ENCODE measurements at regions not wholly inside any gene's neighbourhood (a gene's known extent, or its start where the extent isn't known, plus 50 kb on each side); places are given as distances from the start of the nearest gene placed in this dataset.

DNA sequence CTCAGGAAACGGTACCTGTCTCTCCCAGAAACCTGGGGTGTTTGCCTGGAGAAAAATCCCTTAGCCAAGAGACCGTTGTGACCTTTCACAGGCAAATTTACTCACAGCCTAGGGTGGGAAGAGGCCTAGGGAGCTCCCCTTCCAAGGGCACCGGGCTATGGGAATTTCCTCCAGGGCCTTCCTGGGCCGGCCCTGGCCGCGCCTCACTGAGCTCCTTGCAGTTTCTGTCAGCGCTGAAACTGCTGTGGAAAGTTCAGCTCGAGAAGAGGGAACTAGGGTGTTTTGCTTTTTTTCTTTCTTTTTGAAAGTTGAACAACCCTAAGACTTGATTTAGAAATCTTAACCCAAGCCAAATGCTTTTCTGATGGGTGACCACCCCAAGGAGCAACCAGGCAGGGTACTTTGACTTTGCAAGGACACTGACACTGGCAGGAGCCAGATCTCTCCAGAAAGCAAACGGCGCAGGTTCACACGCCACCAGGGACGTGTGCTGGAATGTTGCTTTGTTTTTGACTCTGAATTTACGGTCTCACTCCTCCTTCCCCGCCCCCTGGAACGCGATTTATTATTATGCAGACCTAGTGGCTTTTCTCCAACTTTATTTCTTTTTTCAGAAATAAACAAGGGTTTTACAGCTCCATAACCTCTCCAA is 229.6 kb upstream of the JUN start:
- H3K36me3 ChIP-seq, result no peaks in the 10 kb centered on the region
- H3K9me3 ChIP-seq, result no peaks in the 10 kb centered on the region
- TF ChIP-seq, protein P1, sequence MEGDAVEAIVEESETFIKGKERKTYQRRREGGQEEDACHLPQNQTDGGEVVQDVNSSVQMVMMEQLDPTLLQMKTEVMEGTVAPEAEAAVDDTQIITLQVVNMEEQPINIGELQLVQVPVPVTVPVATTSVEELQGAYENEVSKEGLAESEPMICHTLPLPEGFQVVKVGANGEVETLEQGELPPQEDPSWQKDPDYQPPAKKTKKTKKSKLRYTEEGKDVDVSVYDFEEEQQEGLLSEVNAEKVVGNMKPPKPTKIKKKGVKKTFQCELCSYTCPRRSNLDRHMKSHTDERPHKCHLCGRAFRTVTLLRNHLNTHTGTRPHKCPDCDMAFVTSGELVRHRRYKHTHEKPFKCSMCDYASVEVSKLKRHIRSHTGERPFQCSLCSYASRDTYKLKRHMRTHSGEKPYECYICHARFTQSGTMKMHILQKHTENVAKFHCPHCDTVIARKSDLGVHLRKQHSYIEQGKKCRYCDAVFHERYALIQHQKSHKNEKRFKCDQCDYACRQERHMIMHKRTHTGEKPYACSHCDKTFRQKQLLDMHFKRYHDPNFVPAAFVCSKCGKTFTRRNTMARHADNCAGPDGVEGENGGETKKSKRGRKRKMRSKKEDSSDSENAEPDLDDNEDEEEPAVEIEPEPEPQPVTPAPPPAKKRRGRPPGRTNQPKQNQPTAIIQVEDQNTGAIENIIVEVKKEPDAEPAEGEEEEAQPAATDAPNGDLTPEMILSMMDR (IDR thresholded peaks at IDR 0.05), result peak in 1 of 6 experiments; percentile 29
- TF ChIP-seq POLR2A (IDR thresholded peaks at IDR 0.05), result peak in 1 of 2 donors; percentile 48
- no peak overlapping the region for H3K4me3 ChIP-seq (replicated peaks in 1 of 3)
- peak overlapping the region; percentile 84 to 97 (median 89) for H3K27ac ChIP-seq
- peak; percentile 74 to 79 for DNase-seq
- WGBS, 2 donors, result 7 to 13% methylated on average over 16 of the region's 16 CpGs
- peaks cover 14 to 21% of the 10 kb centered on the region in 2 donors for H3K4me1 ChIP-seq
- no peaks in the 10 kb centered on the region for H3K27me3 ChIP-seq
- intact Hi-C loops (cut with DNase I), result no loop called here

DNA sequence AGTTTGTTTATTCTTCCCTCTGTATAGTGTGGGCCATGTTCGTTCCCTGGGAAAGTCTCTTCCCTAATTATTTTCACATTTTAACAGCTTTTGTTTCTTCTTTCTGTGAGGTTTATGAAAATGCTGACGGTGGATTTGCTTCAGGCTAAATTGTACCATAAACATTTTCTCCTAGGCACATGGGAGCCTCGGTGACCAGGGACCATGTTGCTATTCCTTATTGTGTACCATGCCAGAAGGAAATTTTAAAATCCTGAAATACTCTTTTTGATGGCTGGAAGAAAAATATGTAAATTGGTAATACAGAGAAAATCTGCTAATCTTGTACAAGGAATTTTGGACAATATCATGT is 230.1 kb upstream of the JUN start:
- 48% methylated on average over 3 of the region's 3 CpGs for WGBS, 2 donors
- Histone ChIP-seq H3K27me3 (no peaks in the 10 kb centered on the region), H3K4me1 (peaks cover 14 to 18% of the 10 kb centered on the region in 2 donors), H3K4me3 (replicated peaks in 1 of 3) (no peak overlapping the region), H3K36me3 (no peaks in the 10 kb centered on the region), H3K9me3 (no peaks in the 10 kb centered on the region), H3K27ac (peak overlapping the region; percentile 84 to 97 (median 89))
- intact Hi-C loops (cut with DNase I), result no loop called here
- DNase-seq, result no peak
- TF ChIP-seq, protein P1 (IDR thresholded peaks at IDR 0.05), result no peak
- TF ChIP-seq POLR2A (IDR thresholded peaks at IDR 0.05), result no peak

DNA sequence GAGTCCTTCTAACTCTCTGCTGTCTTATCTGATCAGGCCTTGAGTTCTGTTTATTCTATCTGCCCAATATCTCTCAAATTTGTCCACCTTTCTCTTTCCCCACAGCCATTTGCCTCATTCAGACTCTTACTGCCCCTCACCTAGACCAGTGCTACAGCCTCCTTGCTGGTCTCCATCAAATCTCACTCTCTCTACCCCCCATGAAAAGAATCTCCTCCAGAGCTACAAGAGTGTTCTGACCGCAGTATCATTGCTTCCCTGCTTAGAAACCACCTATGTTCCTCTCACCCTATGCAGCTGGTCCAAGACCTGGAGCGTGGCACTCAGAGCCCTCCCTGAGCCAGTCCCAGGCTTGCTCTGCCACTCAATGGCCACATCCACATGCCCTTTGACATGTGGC is 231.0 kb upstream of the JUN start:
- H3K4me1 ChIP-seq, result peaks cover 17 to 22% of the 10 kb centered on the region in 2 donors
- intact Hi-C loops (cut with DNase I), result no loop called here
- 98 to 100% methylated on average over 2 of the region's 2 CpGs for WGBS, 2 donors

DNA sequence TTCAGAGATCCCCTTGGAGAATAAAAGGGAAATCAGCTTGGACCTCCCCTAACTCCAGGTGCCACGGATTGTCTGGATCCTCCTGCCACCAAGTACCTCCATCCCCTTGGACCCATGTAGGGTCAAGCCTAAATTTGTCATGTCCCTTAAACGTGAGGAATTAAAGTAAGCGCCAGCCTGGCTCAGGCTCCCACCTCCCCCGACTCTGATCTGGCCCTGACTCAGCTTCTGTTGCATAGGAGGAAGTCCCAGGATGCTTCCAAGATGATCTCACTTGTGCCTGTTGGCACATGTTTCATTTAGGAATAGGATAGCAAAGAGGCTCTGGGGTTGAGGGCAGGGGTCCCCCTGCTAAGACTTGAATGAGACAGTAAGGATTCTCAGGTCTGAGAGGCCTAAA is 231.9 kb upstream of the JUN start:
- no peak overlapping the region for H3K27ac ChIP-seq
- intact Hi-C loops (cut with DNase I), result no loop called here
- TF ChIP-seq, protein P1 (IDR thresholded peaks at IDR 0.05), result no peak
- no peak for TF ChIP-seq POLR2A (IDR thresholded peaks at IDR 0.05)
- peaks cover 24 to 31% of the 10 kb centered on the region in 2 donors for H3K4me1 ChIP-seq
- H3K36me3 ChIP-seq, result no peaks in the 10 kb centered on the region
- no peak overlapping the region for H3K4me3 ChIP-seq (replicated peaks in 1 of 3)
- WGBS, 2 donors, result 47 to 68% methylated on average over 4 of the region's 4 CpGs
- no peaks in the 10 kb centered on the region for H3K27me3 ChIP-seq
- no peaks in the 10 kb centered on the region for H3K9me3 ChIP-seq
- DNase-seq, result no peak

More for the DNA sequence above, 231.0 kb upstream of the JUN start:
- Histone ChIP-seq H3K4me3 (replicated peaks in 1 of 3) (no peak overlapping the region), H3K27me3 (no peaks in the 10 kb centered on the region), H3K9me3 (no peaks in the 10 kb centered on the region), H3K27ac (peak overlapping the region in 1 of 3 donors; percentile 97), H3K36me3 (no peaks in the 10 kb centered on the region)
- no peak for DNase-seq
- no peak for TF ChIP-seq POLR2A (IDR thresholded peaks at IDR 0.05)
- TF ChIP-seq, protein P1 (IDR thresholded peaks at IDR 0.05), result no peak

DNA sequence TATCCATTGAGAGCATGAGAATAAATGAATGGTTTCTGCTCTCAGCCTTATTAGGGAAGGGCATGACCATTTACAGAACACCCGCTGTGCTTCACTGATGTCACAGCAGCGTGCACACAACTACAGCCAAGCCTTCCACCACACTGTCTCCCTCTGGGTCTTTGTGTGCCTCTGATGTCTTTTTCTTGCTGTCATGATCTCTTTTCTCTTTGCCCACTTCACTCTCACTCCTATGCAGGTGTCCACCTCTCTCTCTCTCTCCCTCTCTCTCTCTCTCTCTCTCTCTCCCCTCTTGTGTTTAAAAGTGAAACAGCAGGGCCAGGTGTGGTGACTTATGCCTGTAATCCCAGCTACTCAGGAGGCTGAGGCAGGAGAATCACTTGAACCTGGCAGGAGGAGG is 232.5 kb upstream of the JUN start:
- 91 to 94% methylated on average over 2 of the region's 2 CpGs for WGBS, 2 donors
- TF ChIP-seq, protein P1 (IDR thresholded peaks at IDR 0.05), result peak in 4 of 6 experiments; percentile 15 to 71 (median 36)
- TF ChIP-seq POLR2A (IDR thresholded peaks at IDR 0.05), result no peak
- intact Hi-C loops (cut with DNase I), result no loop called here

More for the DNA sequence above, 232.5 kb upstream of the JUN start:
- no peaks in the 10 kb centered on the region for H3K27me3 ChIP-seq
- H3K9me3 ChIP-seq, result no peaks in the 10 kb centered on the region
- H3K27ac ChIP-seq, result no peak overlapping the region
- DNase-seq, result no peak
- H3K4me3 ChIP-seq (replicated peaks in 1 of 3), result no peak overlapping the region
- no peaks in the 10 kb centered on the region for H3K36me3 ChIP-seq
- peaks cover 25 to 32% of the 10 kb centered on the region in 2 donors for H3K4me1 ChIP-seq

All from thyroid gland (tissue), 4 donors.